Glutamatergic neuron (in vitro differentiated cells): ENCODE measurements at regions not wholly inside any gene's neighbourhood (a gene's known extent, or its start where the extent isn't known, plus 50 kb on each side); places are given as distances from the start of the nearest gene placed in this dataset.

ENCODE experiments used
- DNase-seq: peaks from one replicate; pipeline ENCODE4 v3.0.0; 2022
- H3K27ac Mint-ChIP-seq: one replicate; pipeline ENCODE4 v1.8.0; 2020; ENCODE audit warnings: mild to moderate bottlenecking, mixed read lengths, inconsistent platforms; ENCODE audit not compliant: unreplicated experiment
- H3K27me3 Mint-ChIP-seq: one replicate; pipeline ENCODE4 v1.8.0; 2020; ENCODE audit warnings: mild to moderate bottlenecking, moderate library complexity, mixed read lengths, inconsistent platforms; ENCODE audit not compliant: unreplicated experiment
- H3K36me3 Mint-ChIP-seq: one replicate; pipeline ENCODE4 v1.8.0; 2020; ENCODE audit warnings: mild to moderate bottlenecking, mixed read lengths, inconsistent platforms; ENCODE audit not compliant: unreplicated experiment
- H3K4me1 Mint-ChIP-seq: one replicate; pipeline ENCODE4 v1.8.0; 2020; ENCODE audit warnings: mild to moderate bottlenecking, low read depth, mixed read lengths, inconsistent platforms; ENCODE audit not compliant: unreplicated experiment
- H3K4me3 Mint-ChIP-seq: one replicate; pipeline ENCODE4 v1.8.0; 2020; ENCODE audit warnings: mild to moderate bottlenecking, mixed read lengths, inconsistent platforms; ENCODE audit not compliant: unreplicated experiment
- H3K9me3 Mint-ChIP-seq: one replicate; pipeline ENCODE4 v1.8.0; 2020; ENCODE audit warnings: mild to moderate bottlenecking, moderate library complexity, mixed read lengths, inconsistent platforms; ENCODE audit not compliant: unreplicated experiment
- TF ChIP-seq, protein P1 (sequence below): fragments of 200-600 bp; sonication (generic); IDR thresholded peaks from one replicate; pipeline ENCODE4 v1.5.0; 2021; ENCODE audit not compliant: partially characterized antibody, unreplicated experiment

GRCh38 chr2:234308073-234308812, 188.6 kb downstream of the ARL4C start:
- no peaks in the 10 kb centered on the region for H3K9me3 Mint-ChIP-seq
- peaks cover 7% of the 10 kb centered on the region for H3K4me1 Mint-ChIP-seq
- DNase-seq: no peak
- no peaks in the 10 kb centered on the region for H3K27me3 Mint-ChIP-seq
- TF ChIP-seq, protein P1, sequence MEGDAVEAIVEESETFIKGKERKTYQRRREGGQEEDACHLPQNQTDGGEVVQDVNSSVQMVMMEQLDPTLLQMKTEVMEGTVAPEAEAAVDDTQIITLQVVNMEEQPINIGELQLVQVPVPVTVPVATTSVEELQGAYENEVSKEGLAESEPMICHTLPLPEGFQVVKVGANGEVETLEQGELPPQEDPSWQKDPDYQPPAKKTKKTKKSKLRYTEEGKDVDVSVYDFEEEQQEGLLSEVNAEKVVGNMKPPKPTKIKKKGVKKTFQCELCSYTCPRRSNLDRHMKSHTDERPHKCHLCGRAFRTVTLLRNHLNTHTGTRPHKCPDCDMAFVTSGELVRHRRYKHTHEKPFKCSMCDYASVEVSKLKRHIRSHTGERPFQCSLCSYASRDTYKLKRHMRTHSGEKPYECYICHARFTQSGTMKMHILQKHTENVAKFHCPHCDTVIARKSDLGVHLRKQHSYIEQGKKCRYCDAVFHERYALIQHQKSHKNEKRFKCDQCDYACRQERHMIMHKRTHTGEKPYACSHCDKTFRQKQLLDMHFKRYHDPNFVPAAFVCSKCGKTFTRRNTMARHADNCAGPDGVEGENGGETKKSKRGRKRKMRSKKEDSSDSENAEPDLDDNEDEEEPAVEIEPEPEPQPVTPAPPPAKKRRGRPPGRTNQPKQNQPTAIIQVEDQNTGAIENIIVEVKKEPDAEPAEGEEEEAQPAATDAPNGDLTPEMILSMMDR: no peak
- no peak overlapping the region for H3K27ac Mint-ChIP-seq
- H3K4me3 Mint-ChIP-seq: no peak overlapping the region
- no peaks in the 10 kb centered on the region for H3K36me3 Mint-ChIP-seq

- Mint-ChIP-seq H3K4me3 (no peak overlapping the region), H3K36me3 (no peaks in the 10 kb centered on the region), H3K27me3 (peaks cover 1% of the 10 kb centered on the region), H3K27ac (no peak overlapping the region), H3K9me3 (no peaks in the 10 kb centered on the region), H3K4me1 (peaks cover 7% of the 10 kb centered on the region)
- TF ChIP-seq, protein P1: no peak
- no peak for DNase-seq
Observed at GRCh38 chr2:234307322-234307961, 189.4 kb downstream of the ARL4C start.

GRCh38 chr2:234306426-234307173, 190.3 kb downstream of the ARL4C start:
- TF ChIP-seq, protein P1: no peak
- H3K27ac Mint-ChIP-seq: no peak overlapping the region
- no peak for DNase-seq
- peaks cover 1% of the 10 kb centered on the region for H3K27me3 Mint-ChIP-seq
- H3K4me3 Mint-ChIP-seq: no peak overlapping the region
- H3K9me3 Mint-ChIP-seq: no peaks in the 10 kb centered on the region
- H3K4me1 Mint-ChIP-seq: peaks cover 7% of the 10 kb centered on the region
- no peaks in the 10 kb centered on the region for H3K36me3 Mint-ChIP-seq

DNA sequence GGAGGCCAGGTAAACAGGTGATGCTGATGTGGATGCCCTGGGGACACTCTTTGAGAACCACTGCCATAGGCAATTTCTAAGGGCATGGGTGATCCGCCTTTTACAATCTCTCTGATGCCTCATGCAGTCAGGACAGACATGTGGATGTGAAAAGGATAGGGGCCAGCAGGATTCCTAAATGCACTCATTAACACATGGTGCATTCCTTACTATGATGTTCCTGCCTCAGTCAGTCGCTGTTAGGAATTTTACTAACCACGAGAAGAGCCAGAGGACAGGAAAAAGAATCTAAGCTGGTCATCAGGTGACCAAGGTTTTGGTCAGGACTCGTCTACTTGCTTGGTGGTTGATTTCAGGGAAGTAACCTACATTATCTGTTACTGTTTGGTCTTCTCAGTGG, 191.0 kb downstream of the ARL4C start:
- H3K4me3 Mint-ChIP-seq: no peak overlapping the region
- peaks cover 11% of the 10 kb centered on the region for H3K4me1 Mint-ChIP-seq
- no peaks in the 10 kb centered on the region for H3K9me3 Mint-ChIP-seq
- DNase-seq: no peak
- H3K36me3 Mint-ChIP-seq: no peaks in the 10 kb centered on the region
- H3K27me3 Mint-ChIP-seq: peaks cover 1% of the 10 kb centered on the region
- TF ChIP-seq, protein P1: no peak
- H3K27ac Mint-ChIP-seq: no peak overlapping the region
